GM21737 (cell line): ENCODE measurements at regions not wholly inside any gene's neighbourhood (a gene's known extent, or its start where the extent isn't known, plus 50 kb on each side); places are given as distances from the start of the nearest gene placed in this dataset.
"Not testable (repeated sequence)": the region's sequence is repeated elsewhere in the genome, so short reads cannot be mapped to it uniquely, and the experiment has no call there.

Experiments
- ATAC-seq: cut with Tn5 transposase; IDR thresholded peaks from one replicate; pipeline ENCODE4 v1.9.1; 2021; ENCODE audit warnings: mild to moderate bottlenecking, moderate library complexity; ENCODE audit not compliant: unreplicated experiment

GRCh38 chrY:7681426-7681825, 769.9 kb upstream of the AMELY start:
- no peak for ATAC-seq

- no peak for ATAC-seq
Measured at GRCh38 chrY:7674465-7674864, 762.9 kb upstream of the AMELY start.

GRCh38 chrY:7672796-7673195, 761.2 kb upstream of the AMELY start:
- no peak for ATAC-seq

GRCh38 chrY:7663261-7663660, 751.7 kb upstream of the AMELY start:
- no peak for ATAC-seq

GRCh38 chrY:7659047-7659446, 747.5 kb upstream of the AMELY start:
- ATAC-seq: no peak

- ATAC-seq: no peak
Measured at GRCh38 chrY:7656596-7656995, 745.0 kb upstream of the AMELY start.

GRCh38 chrY:7654985-7655384, 743.4 kb upstream of the AMELY start:
- no peak for ATAC-seq

- not testable (repeated sequence) for ATAC-seq
Measured at GRCh38 chrY:7649866-7650265, 738.3 kb upstream of the AMELY start.
